GM19035 (cell line): ENCODE measurements at regions not wholly inside any gene's neighbourhood (a gene's known extent, or its start where the extent isn't known, plus 50 kb on each side); places are given as distances from the start of the nearest gene placed in this dataset.

Experiments
- ATAC-seq: cut with Tn5 transposase; IDR thresholded peaks from one replicate; pipeline ENCODE4 v1.9.1; 2021; ENCODE audit not compliant: unreplicated experiment

- ATAC-seq: no peak
Observed at GRCh38 chr6:74145931-74146330, 449.9 kb downstream of the CD109 start.

GRCh38 chr6:74137911-74138310 is 441.9 kb downstream of the CD109 start:
- ATAC-seq: no peak

- ATAC-seq: no peak
Observed at GRCh38 chr6:74134327-74134726, 438.3 kb downstream of the CD109 start.

GRCh38 chr6:74133073-74133472 is 437.1 kb downstream of the CD109 start:
- no peak for ATAC-seq

GRCh38 chr6:74130641-74131040 is 434.6 kb downstream of the CD109 start:
- ATAC-seq: no peak

GRCh38 chr6:74128536-74128935 is 432.5 kb downstream of the CD109 start:
- ATAC-seq: no peak

- no peak for ATAC-seq
Observed at GRCh38 chr6:74117113-74117512, 421.1 kb downstream of the CD109 start.

- ATAC-seq: no peak
Observed at GRCh38 chr6:74115674-74116073, 419.7 kb downstream of the CD109 start.

- ATAC-seq: no peak
Observed at GRCh38 chr6:74114428-74114827, 418.4 kb downstream of the CD109 start.

GRCh38 chr6:74113901-74114300 is 417.9 kb downstream of the CD109 start:
- ATAC-seq: no peak

GRCh38 chr6:74103417-74103816 is 407.4 kb downstream of the CD109 start:
- ATAC-seq: no peak

- no peak for ATAC-seq
Observed at GRCh38 chr6:74100719-74101287, 404.8 kb downstream of the CD109 start.

- no peak for ATAC-seq
Observed at GRCh38 chr6:74096329-74096728, 400.3 kb downstream of the CD109 start.

GRCh38 chr6:74093361-74093760 is 397.4 kb downstream of the CD109 start:
- no peak for ATAC-seq

GRCh38 chr6:74091794-74092157 is 395.8 kb downstream of the CD109 start:
- no peak for ATAC-seq

- peak; percentile 49 for ATAC-seq
Observed at GRCh38 chr6:74091136-74091793, 395.3 kb downstream of the CD109 start.

GRCh38 chr6:74087899-74088298 is 391.9 kb downstream of the CD109 start:
- no peak for ATAC-seq

GRCh38 chr6:74075896-74076295 is 379.9 kb downstream of the CD109 start:
- ATAC-seq: no peak

GRCh38 chr6:74075323-74075722 is 379.3 kb downstream of the CD109 start:
- no peak for ATAC-seq

GRCh38 chr6:74074645-74075044 is 378.6 kb downstream of the CD109 start:
- no peak for ATAC-seq

GRCh38 chr6:74073999-74074398 is 378.0 kb downstream of the CD109 start:
- no peak for ATAC-seq

- no peak for ATAC-seq
Observed at GRCh38 chr6:74073429-74073828, 377.4 kb downstream of the CD109 start.

- no peak for ATAC-seq
Observed at GRCh38 chr6:74071214-74071613, 375.2 kb downstream of the CD109 start.
